Right atrium auricular region (tissue), 2 donors: ENCODE measurements at regions not wholly inside any gene's neighbourhood (a gene's known extent, or its start where the extent isn't known, plus 50 kb on each side); places are given as distances from the start of the nearest gene placed in this dataset.
"Not testable (repeated sequence)": the region's sequence is repeated elsewhere in the genome, so short reads cannot be mapped to it uniquely, and the experiment has no call there.

Experiments
- DNase-seq: peaks from one replicate; pipeline ENCODE4 v3.0.0-alpha.2; 2019; ENCODE audit warnings: low spot score
- H3K27ac ChIP-seq, 2 donors: fragments of 200-600 bp; sonication (generic); 1 replicate in 1 of 2; 2 replicates in 1 of 2; pipeline ENCODE4 v1.5.1; 2016 to 2019
- H3K27me3 ChIP-seq, 2 donors: fragments of 200-600 bp; sonication (generic); one replicate each; pipeline versions ENCODE4 v1.5.1 to v1.6.0; 2017 to 2019
- H3K36me3 ChIP-seq: fragments of 200-600 bp; sonication (generic); one replicate; pipeline ENCODE4 v1.5.1; 2016
- H3K4me1 ChIP-seq, 2 donors: fragments of 200-600 bp; sonication (generic); one replicate each; pipeline versions ENCODE4 v1.5.1 to v1.6.0; 2017 to 2019
- H3K4me3 ChIP-seq, 2 donors: fragments of 200-600 bp; sonication (generic); 1 replicate in 1 of 2; 2 replicates in 1 of 2; pipeline ENCODE4 v1.5.1; 2017 to 2019; ENCODE audit warnings: mild to moderate bottlenecking in 1 of 2, moderate library complexity in 1 of 2
- H3K9me3 ChIP-seq, 2 donors: fragments of 200-600 bp; sonication (generic); one replicate each; pipeline ENCODE4 v1.5.1; 2019
- CTCF ChIP-seq, 2 donors: fragments of 200-600 bp; sonication (generic); IDR thresholded peaks; one replicate each; pipeline ENCODE4 v1.5.1; 2019; ENCODE audit warnings: antibody characterized with exemption in 2 of 2

- no peaks in the 10 kb centered on the region for H3K27me3 ChIP-seq
- no peaks in the 10 kb centered on the region for H3K4me1 ChIP-seq
- no peaks in the 10 kb centered on the region for H3K9me3 ChIP-seq
- no peak overlapping the region for H3K27ac ChIP-seq
- no peak for DNase-seq
- no peak overlapping the region for H3K4me3 ChIP-seq
- no peak for TF ChIP-seq CTCF (IDR thresholded peaks at IDR 0.05)
- H3K36me3 ChIP-seq: no peaks in the 10 kb centered on the region
These were observed 569.8 kb upstream of the B3GAT1 start for GRCh38 chr11:134981835-134982234.

GRCh38 chr11:134980819-134981710, 569.0 kb upstream of the B3GAT1 start:
- DNase-seq: no peak
- H3K36me3 ChIP-seq: no peaks in the 10 kb centered on the region
- H3K4me1 ChIP-seq: no peaks in the 10 kb centered on the region
- no peaks in the 10 kb centered on the region for H3K9me3 ChIP-seq
- no peak overlapping the region for H3K27ac ChIP-seq
- H3K4me3 ChIP-seq: no peak overlapping the region
- no peaks in the 10 kb centered on the region for H3K27me3 ChIP-seq
- TF ChIP-seq CTCF (IDR thresholded peaks at IDR 0.05): no peak

GRCh38 chr11:134979089-134979457, 567.0 kb upstream of the B3GAT1 start:
- H3K27me3 ChIP-seq, DNase-seq, H3K9me3 ChIP-seq, H3K36me3 ChIP-seq, H3K4me1 ChIP-seq, H3K27ac ChIP-seq, H3K4me3 ChIP-seq: not testable (repeated sequence)

- Histone ChIP-seq H3K36me3 (no peaks in the 10 kb centered on the region), H3K4me1 (no peaks in the 10 kb centered on the region), H3K9me3 (no peaks in the 10 kb centered on the region), H3K27me3 (no peaks in the 10 kb centered on the region), H3K27ac (no peak overlapping the region), H3K4me3 (no peak overlapping the region)
- no peak for DNase-seq
- TF ChIP-seq CTCF (IDR thresholded peaks at IDR 0.05): no peak
These were observed 566.5 kb upstream of the B3GAT1 start for GRCh38 chr11:134978388-134979088.

- no peak overlapping the region for H3K27ac ChIP-seq
- H3K4me3 ChIP-seq: no peak overlapping the region
- no peaks in the 10 kb centered on the region for H3K27me3 ChIP-seq
- no peaks in the 10 kb centered on the region for H3K9me3 ChIP-seq
- no peak for DNase-seq
- H3K36me3 ChIP-seq: no peaks in the 10 kb centered on the region
- no peaks in the 10 kb centered on the region for H3K4me1 ChIP-seq
- no peak for TF ChIP-seq CTCF (IDR thresholded peaks at IDR 0.05)
These were observed 564.5 kb upstream of the B3GAT1 start for GRCh38 chr11:134976551-134976950.

- Histone ChIP-seq H3K36me3 (no peaks in the 10 kb centered on the region), H3K27me3 (no peaks in the 10 kb centered on the region), H3K9me3 (no peaks in the 10 kb centered on the region), H3K4me3 (no peak overlapping the region), H3K4me1 (no peaks in the 10 kb centered on the region), H3K27ac (no peak overlapping the region)
- DNase-seq: no peak
- TF ChIP-seq CTCF (IDR thresholded peaks at IDR 0.05): no peak
These were observed 563.9 kb upstream of the B3GAT1 start for GRCh38 chr11:134975866-134976376.
